ENCODE measurements at regions not wholly inside any gene's neighbourhood (a gene's known extent, or its start where the extent isn't known, plus 50 kb on each side); places are given as distances from the start of the nearest gene placed in this dataset.

DNA sequence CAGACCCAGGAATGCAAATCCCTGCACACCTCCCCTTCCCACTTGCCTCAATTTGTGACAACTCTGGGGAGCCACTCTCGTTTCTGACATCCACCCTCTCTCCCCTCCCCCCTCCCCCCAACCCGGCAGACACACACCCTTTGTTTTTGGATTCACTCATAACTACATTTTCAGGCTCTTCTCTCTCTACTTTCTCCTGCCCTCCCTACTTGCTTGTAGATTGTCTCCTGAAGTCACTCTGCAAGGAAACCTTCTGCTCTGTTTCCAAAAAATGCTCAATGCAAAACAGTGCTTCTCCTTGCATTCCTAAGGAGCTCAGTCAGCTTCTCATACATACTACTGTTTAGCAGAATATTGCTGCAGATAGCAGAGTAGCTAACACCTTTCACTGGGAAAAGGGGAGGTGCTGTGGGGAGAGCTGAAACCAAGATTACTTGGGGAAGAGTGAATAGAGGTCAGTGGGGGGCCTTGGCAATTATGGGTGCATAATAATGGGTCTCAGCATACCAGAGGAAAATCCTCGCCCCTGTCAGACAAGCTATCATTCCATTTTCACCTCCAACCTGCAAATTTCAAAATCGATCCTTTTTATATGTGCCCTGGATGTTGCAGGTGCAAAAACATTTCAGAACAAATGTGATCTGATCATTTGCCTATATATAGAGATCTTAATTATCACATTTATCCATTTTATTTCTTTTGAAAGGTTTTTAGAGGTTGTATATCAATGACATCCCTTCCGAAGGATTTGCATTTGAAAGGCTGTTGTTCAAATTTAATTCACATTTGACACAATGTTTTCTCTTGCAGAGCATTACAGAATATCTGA is 1860.7 kb upstream of the WWC1 start:
- Histone ChIP-seq H3K36me3 (no peaks in the 10 kb centered on the region), H3K9me3 (no peaks in the 10 kb centered on the region), H3K4me3 (no peak overlapping the region), H3K4me1 (no peaks in the 10 kb centered on the region), H3K27me3 (no peaks in the 10 kb centered on the region), H3K27ac (no peak overlapping the region)
- 40 to 47% methylated on average over 3 to 5 of the region's 5 CpGs for WGBS, 2 donors (ENCODE audit: low coverage in 1 of 2)
- intact Hi-C loops (cut with DNase I; ENCODE audit: low total_unique reads) (no loop called here), in situ Hi-C loops (cut with MboI; ENCODE audit: low pct_ligation_motif_present in 1 of 4, low pct_unique_long_range_greater_than_20kb in 1 of 4, low sequenced_read_pairs in 3 of 4) (no loop called here)
- TF ChIP-seq POLR2AphosphoS5 (IDR thresholded peaks at IDR 0.05) (no peak), POLR2A (IDR thresholded peaks at IDR 0.05) (no peak), EP300 (IDR thresholded peaks at IDR 0.05; ENCODE audit: low read depth) (no peak)
- TF ChIP-seq, protein P1, sequence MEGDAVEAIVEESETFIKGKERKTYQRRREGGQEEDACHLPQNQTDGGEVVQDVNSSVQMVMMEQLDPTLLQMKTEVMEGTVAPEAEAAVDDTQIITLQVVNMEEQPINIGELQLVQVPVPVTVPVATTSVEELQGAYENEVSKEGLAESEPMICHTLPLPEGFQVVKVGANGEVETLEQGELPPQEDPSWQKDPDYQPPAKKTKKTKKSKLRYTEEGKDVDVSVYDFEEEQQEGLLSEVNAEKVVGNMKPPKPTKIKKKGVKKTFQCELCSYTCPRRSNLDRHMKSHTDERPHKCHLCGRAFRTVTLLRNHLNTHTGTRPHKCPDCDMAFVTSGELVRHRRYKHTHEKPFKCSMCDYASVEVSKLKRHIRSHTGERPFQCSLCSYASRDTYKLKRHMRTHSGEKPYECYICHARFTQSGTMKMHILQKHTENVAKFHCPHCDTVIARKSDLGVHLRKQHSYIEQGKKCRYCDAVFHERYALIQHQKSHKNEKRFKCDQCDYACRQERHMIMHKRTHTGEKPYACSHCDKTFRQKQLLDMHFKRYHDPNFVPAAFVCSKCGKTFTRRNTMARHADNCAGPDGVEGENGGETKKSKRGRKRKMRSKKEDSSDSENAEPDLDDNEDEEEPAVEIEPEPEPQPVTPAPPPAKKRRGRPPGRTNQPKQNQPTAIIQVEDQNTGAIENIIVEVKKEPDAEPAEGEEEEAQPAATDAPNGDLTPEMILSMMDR (IDR thresholded peaks at IDR 0.05) = no peak
- no peak for DNase-seq

DNA sequence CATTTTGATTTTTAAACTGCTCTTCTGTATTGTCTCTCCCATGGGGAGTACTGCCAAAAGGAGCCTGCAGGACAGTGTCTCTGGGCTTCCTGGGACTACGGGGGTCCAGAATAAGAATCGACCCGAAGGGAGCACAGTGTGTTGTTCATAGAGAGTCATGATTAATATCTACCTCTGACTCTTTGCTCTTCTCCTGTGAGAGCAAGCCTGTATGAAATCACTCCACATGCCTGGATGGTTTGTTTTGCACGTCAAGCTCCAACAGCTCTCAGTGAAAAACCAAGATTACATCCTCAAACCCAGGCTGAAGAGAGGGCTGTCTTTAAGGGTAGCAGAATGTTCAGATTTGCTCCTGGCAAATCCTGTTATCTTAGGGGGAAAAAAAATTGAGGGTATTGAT is 1860.0 kb upstream of the WWC1 start:
- DNase-seq = no peak
- H3K27me3 ChIP-seq = no peaks in the 10 kb centered on the region
- H3K4me1 ChIP-seq = no peaks in the 10 kb centered on the region
- 42 to 57% methylated on average over 1 to 4 of the region's 4 CpGs for WGBS, 2 donors (ENCODE audit: low coverage in 1 of 2)
- no peaks in the 10 kb centered on the region for H3K36me3 ChIP-seq
- H3K4me3 ChIP-seq = no peak overlapping the region
- in situ Hi-C loops (cut with MboI; ENCODE audit: low pct_ligation_motif_present in 1 of 4, low pct_unique_long_range_greater_than_20kb in 1 of 4, low sequenced_read_pairs in 3 of 4) (no loop called here), intact Hi-C loops (cut with DNase I; ENCODE audit: low total_unique reads) (no loop called here)
- H3K27ac ChIP-seq = no peak overlapping the region
- TF ChIP-seq EP300 (IDR thresholded peaks at IDR 0.05; ENCODE audit: low read depth) = no peak
- TF ChIP-seq, protein P1 (IDR thresholded peaks at IDR 0.05) = no peak
- no peak for TF ChIP-seq POLR2AphosphoS5 (IDR thresholded peaks at IDR 0.05)
- no peak for TF ChIP-seq POLR2A (IDR thresholded peaks at IDR 0.05)
- no peaks in the 10 kb centered on the region for H3K9me3 ChIP-seq

DNA sequence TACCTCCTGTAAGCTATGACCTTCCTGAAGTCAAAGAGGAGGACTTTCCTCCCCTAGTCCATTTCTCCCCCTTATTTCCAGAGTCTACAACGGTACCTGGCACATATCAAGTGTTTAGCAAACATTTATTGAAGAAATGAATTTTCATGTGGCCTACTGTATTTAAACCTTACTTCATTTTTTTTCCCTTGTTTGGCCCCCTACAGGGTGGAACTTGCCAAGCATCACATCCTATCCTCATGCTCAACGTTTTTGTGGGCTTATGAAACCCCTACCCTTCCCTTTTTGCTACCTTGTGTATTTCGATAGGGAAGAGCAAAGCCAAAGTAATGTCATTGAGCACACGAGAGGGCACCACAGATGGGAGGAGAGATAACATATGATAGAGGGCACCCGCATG is 1857.8 kb upstream of the WWC1 start:
- TF ChIP-seq EP300 (IDR thresholded peaks at IDR 0.05; ENCODE audit: low read depth) (no peak), POLR2A (IDR thresholded peaks at IDR 0.05) (no peak), POLR2AphosphoS5 (IDR thresholded peaks at IDR 0.05) (no peak)
- TF ChIP-seq, protein P1 (IDR thresholded peaks at IDR 0.05) = no peak
- intact Hi-C loops (cut with DNase I; ENCODE audit: low total_unique reads) = no loop called here

DNA sequence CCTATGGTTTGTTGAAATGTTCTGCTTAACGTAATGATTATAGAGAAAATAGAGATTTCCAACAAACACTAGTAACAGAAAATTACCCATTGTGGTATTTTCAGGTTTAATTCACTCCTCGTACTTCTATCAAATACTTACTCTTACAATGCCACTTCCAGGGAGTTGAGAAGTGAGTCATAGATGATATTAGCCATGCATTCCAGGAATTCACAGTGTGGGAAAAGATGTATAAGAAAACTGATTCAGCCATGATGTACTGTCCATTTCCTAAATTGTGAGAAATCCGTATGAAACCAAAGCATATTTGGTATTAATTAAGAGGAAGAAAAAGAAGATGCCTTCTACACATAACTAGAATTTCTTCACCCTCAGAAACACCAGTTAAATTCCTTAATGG is 1854.6 kb upstream of the WWC1 start:
- Histone ChIP-seq H3K27me3 (no peaks in the 10 kb centered on the region), H3K36me3 (no peaks in the 10 kb centered on the region), H3K4me3 (no peak overlapping the region), H3K4me1 (no peaks in the 10 kb centered on the region), H3K9me3 (no peaks in the 10 kb centered on the region), H3K27ac (no peak overlapping the region)
- TF ChIP-seq POLR2AphosphoS5 (IDR thresholded peaks at IDR 0.05) (no peak), POLR2A (IDR thresholded peaks at IDR 0.05) (no peak), EP300 (IDR thresholded peaks at IDR 0.05; ENCODE audit: low read depth) (no peak)
- TF ChIP-seq, protein P1 (IDR thresholded peaks at IDR 0.05) = no peak
- 71 to 74% methylated on average over 3 of the region's 3 CpGs for WGBS, 2 donors (ENCODE audit: low coverage in 1 of 2)
- intact Hi-C loops (cut with DNase I; ENCODE audit: low total_unique reads) = no loop called here
- no peak for DNase-seq
- in situ Hi-C loops (cut with MboI; ENCODE audit: low pct_ligation_motif_present in 1 of 4, low pct_unique_long_range_greater_than_20kb in 1 of 4, low sequenced_read_pairs in 3 of 4) = no loop called here

More for the DNA sequence above, 1857.8 kb upstream of the WWC1 start:
- in situ Hi-C loops (cut with MboI; ENCODE audit: low pct_ligation_motif_present in 1 of 4, low pct_unique_long_range_greater_than_20kb in 1 of 4, low sequenced_read_pairs in 3 of 4) = no loop called here
- DNase-seq = no peak
- H3K27me3 ChIP-seq = no peaks in the 10 kb centered on the region
- no peaks in the 10 kb centered on the region for H3K9me3 ChIP-seq
- H3K4me3 ChIP-seq = no peak overlapping the region
- H3K4me1 ChIP-seq = no peaks in the 10 kb centered on the region
- H3K27ac ChIP-seq = no peak overlapping the region
- H3K36me3 ChIP-seq = no peaks in the 10 kb centered on the region
- WGBS, 2 donors (ENCODE audit: low coverage in 1 of 2) = 78 to 79% methylated on average over 5 of the region's 5 CpGs

Measured in transverse colon (tissue), 4 donors.